HEK293 (cell line): ENCODE measurements at regions not wholly inside any gene's neighbourhood (a gene's known extent, or its start where the extent isn't known, plus 50 kb on each side); places are given as distances from the start of the nearest gene placed in this dataset.

ENCODE experiments used
- CTCF ChIA-PET: fragments of 350-600 bp; formaldehyde crosslinking; extraction: SDS; loops from one replicate; lab custom pipeline; 2021; ENCODE audit warnings: antibody characterized with exemption; lab: Yijun Ruan, JAX
- POLR2A ChIA-PET: fragments of 300-600 bp; formaldehyde crosslinking; extraction: SDS; loops from one replicate; lab custom pipeline; 2020; ENCODE audit warnings: antibody characterized with exemption, inconsistent platforms; lab: Yijun Ruan, JAX
- H3K27ac ChIP-seq: fragments of 200-500 bp; sonication (Bioruptor generic); 2 replicates; pipeline ENCODE4 v1.5.1; 2014; ENCODE audit warnings: low read depth, low read length, control low read depth, inconsistent platforms; ENCODE audit errors: extremely low read depth
- H3K36me3 ChIP-seq, 2 experiments: fragments of 200-500 bp in 1 of 2; sonication (Bioruptor generic) in 1 of 2; 1 replicate in 1 of 2; 2 replicates in 1 of 2; pipeline ENCODE4 v1.5.1; 2014 to 2017; ENCODE audit warnings: inconsistent platforms in 2 of 2, low read length in 2 of 2; ENCODE audit not compliant: control insufficient read depth in 2 of 2, insufficient read depth in 1 of 2
- H3K4me1 ChIP-seq: fragments of 200-500 bp; sonication (Bioruptor generic); 2 replicates; pipeline ENCODE4 v1.5.1; 2014; ENCODE audit warnings: mild to moderate bottlenecking, low read length, inconsistent platforms; ENCODE audit not compliant: control insufficient read depth, insufficient read depth
- H3K4me3 ChIP-seq: 2 replicates; pipeline ENCODE4 v1.5.1; 2011; ENCODE audit warnings: low read depth, mild to moderate bottlenecking, control low read depth, low read length, moderate library complexity
- H3K9me3 ChIP-seq: fragments of 200-500 bp; sonication (Bioruptor generic); 2 replicates; pipeline ENCODE4 v1.5.1; 2014; ENCODE audit warnings: low read depth, low read length, inconsistent platforms; ENCODE audit not compliant: control insufficient read depth, insufficient read depth
- ATF2 ChIP-seq: fragments of 450-650 bp; formaldehyde crosslinking; IDR thresholded peaks from 2 replicates; pipeline ENCODE4 v1.5.1; 2016; ENCODE audit warnings: missing biosample characterization, missing genetic modification characterization, low read depth
- EGR2 ChIP-seq: fragments of 450-650 bp; formaldehyde crosslinking; IDR thresholded peaks from 2 replicates; pipeline ENCODE4 v1.5.1; 2016; ENCODE audit warnings: low read depth, missing biosample characterization, missing genetic modification characterization
- KLF9 ChIP-seq: fragments of 450-650 bp; formaldehyde crosslinking; IDR thresholded peaks from 2 replicates; pipeline ENCODE4 v1.5.1; 2016; ENCODE audit warnings: missing biosample characterization, missing genetic modification characterization, low read depth
- SP7 ChIP-seq: fragments of 450-650 bp; formaldehyde crosslinking; IDR thresholded peaks from 2 replicates; pipeline ENCODE4 v1.5.1; 2016; ENCODE audit warnings: missing biosample characterization, missing genetic modification characterization
- TCF7L2 ChIP-seq: IDR thresholded peaks from 2 replicates; pipeline ENCODE4 v1.6.1; 2011; ENCODE audit warnings: low read depth, mild to moderate bottlenecking, inconsistent platforms, low read length, moderate library complexity, borderline replicate concordance
- WT1 ChIP-seq: fragments of 450-650 bp; formaldehyde crosslinking; IDR thresholded peaks from 2 replicates; pipeline ENCODE4 v1.5.1; 2016; ENCODE audit warnings: missing biosample characterization, missing genetic modification characterization
- ZBTB17 ChIP-seq: fragments of 450-650 bp; formaldehyde crosslinking; IDR thresholded peaks from 2 replicates; pipeline ENCODE4 v1.5.1; 2016; ENCODE audit warnings: missing biosample characterization, missing genetic modification characterization
- ZNF112 ChIP-seq: fragments of 450-650 bp; formaldehyde crosslinking; IDR thresholded peaks from 2 replicates; pipeline ENCODE4 v1.5.0; 2017; ENCODE audit warnings: missing biosample characterization, missing genetic modification characterization
- ZNF157 ChIP-seq: fragments of 450-650 bp; formaldehyde crosslinking; IDR thresholded peaks from 2 replicates; pipeline ENCODE4 v1.5.1; 2016; ENCODE audit warnings: missing biosample characterization, missing genetic modification characterization
- ZNF24 ChIP-seq: fragments of 450-650 bp; formaldehyde crosslinking; IDR thresholded peaks from 2 replicates; pipeline ENCODE4 v1.5.1; 2016; ENCODE audit warnings: missing biosample characterization, missing genetic modification characterization
- ZNF302 ChIP-seq: fragments of 450-650 bp; formaldehyde crosslinking; IDR thresholded peaks from 2 replicates; pipeline ENCODE4 v1.5.1; 2016; ENCODE audit warnings: missing biosample characterization, missing genetic modification characterization, low read depth
- ZNF335 ChIP-seq: fragments of 450-650 bp; formaldehyde crosslinking; conservative IDR thresholded peaks from 2 replicates; pipeline ENCODE4 v1.5.1; 2016; ENCODE audit warnings: missing biosample characterization, missing genetic modification characterization
- ZNF391 ChIP-seq: fragments of 450-650 bp; formaldehyde crosslinking; IDR thresholded peaks from 2 replicates; pipeline ENCODE4 v1.5.1; 2016; ENCODE audit warnings: low read depth, missing biosample characterization, missing genetic modification characterization, borderline replicate concordance
- ZNF48 ChIP-seq: fragments of 450-650 bp; formaldehyde crosslinking; IDR thresholded peaks from 2 replicates; pipeline ENCODE4 v1.5.1; 2016; ENCODE audit warnings: missing biosample characterization, missing genetic modification characterization
- ZNF548 ChIP-seq: fragments of 450-650 bp; formaldehyde crosslinking; IDR thresholded peaks from 2 replicates; pipeline ENCODE4 v1.5.1; 2016; ENCODE audit warnings: missing biosample characterization, missing genetic modification characterization
- ZNF621 ChIP-seq: fragments of 450-650 bp; formaldehyde crosslinking; IDR thresholded peaks from 2 replicates; pipeline ENCODE4 v1.5.1; 2017; ENCODE audit warnings: missing biosample characterization, missing genetic modification characterization
- ZNF629 ChIP-seq: fragments of 450-650 bp; formaldehyde crosslinking; IDR thresholded peaks from 2 replicates; pipeline ENCODE4 v1.5.1; 2017; ENCODE audit warnings: missing biosample characterization, missing genetic modification characterization
- ZNF670 ChIP-seq: fragments of 450-650 bp; formaldehyde crosslinking; IDR thresholded peaks from 2 replicates; pipeline ENCODE4 v1.5.1; 2016; ENCODE audit warnings: missing biosample characterization, missing genetic modification characterization, low read depth
- ZNF843 ChIP-seq: fragments of 450-650 bp; formaldehyde crosslinking; IDR thresholded peaks from 2 replicates; pipeline ENCODE4 v1.5.1; 2016; ENCODE audit warnings: missing biosample characterization, missing genetic modification characterization
- TF ChIP-seq, protein P1 (sequence below): fragments of 450-650 bp; formaldehyde crosslinking; IDR thresholded peaks from 2 replicates; pipeline ENCODE4 v1.5.1; 2016; ENCODE audit warnings: missing biosample characterization, missing genetic modification characterization
- TF ChIP-seq, protein P2 (sequence below): fragments of 450-650 bp; formaldehyde crosslinking; IDR thresholded peaks from 2 replicates; pipeline ENCODE4 v1.5.1; 2016; ENCODE audit warnings: missing biosample characterization, missing genetic modification characterization
- TF ChIP-seq, protein P3 (sequence below): fragments of 450-650 bp; formaldehyde crosslinking; optimal IDR thresholded peaks from 2 replicates; pipeline ENCODE3; 2016; ENCODE audit warnings: missing biosample characterization, mild to moderate bottlenecking, missing genetic modification characterization

DNA sequence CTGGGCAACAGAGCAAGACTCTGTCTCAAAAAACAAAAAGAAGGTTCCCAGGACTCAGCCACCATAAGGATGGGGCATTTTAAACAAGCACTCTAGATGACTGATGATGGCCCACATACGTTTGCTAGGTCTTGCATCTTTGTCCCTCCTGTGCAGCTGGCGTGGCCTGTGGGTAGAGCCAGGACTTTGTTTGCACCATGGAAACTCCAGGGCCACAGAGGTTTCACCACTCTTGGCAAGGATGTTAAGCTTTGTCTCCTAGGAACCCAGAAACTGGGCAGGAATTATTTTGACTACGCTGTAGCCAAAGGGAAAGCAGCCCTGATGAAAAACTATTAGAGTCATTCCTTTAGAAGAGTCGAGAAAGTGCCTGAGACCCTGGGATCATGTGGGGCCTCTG, 54.1 kb upstream of the CALM2 start (continued):
- no peak for TF ChIP-seq ZNF112 (tag by site-specific recombination)
- no peak for TF ChIP-seq ZBTB17 (tag by site-specific recombination)
- no peak for TF ChIP-seq ZNF548
- TF ChIP-seq ZNF157 (tag by site-specific recombination): no peak
- TF ChIP-seq EGR2 (tag by site-specific recombination): no peak
- TF ChIP-seq, protein P1, sequence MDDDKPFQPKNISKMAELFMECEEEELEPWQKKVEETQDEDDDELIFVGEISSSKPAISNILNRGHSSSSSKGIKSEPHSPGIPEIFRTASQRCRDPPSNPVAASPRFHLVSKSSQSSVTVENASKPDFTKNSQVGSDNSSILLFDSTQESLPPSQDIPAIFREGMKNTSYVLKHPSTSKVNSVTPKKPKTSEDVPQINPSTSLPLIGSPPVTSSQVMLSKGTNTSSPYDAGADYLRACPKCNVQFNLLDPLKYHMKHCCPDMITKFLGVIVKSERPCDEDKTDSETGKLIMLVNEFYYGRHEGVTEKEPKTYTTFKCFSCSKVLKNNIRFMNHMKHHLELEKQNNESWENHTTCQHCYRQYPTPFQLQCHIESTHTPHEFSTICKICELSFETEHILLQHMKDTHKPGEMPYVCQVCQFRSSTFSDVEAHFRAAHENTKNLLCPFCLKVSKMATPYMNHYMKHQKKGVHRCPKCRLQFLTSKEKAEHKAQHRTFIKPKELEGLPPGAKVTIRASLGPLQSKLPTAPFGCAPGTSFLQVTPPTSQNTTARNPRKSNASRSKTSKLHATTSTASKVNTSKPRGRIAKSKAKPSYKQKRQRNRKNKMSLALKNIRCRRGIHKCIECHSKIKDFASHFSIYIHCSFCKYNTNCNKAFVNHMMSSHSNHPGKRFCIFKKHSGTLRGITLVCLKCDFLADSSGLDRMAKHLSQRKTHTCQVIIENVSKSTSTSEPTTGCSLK (tag by site-specific recombination): no peak
- TF ChIP-seq KLF9 (tag by site-specific recombination): no peak
- no peak for TF ChIP-seq ZNF302 (tag by site-specific recombination)

GRCh38 chr2:47227532-47228279, 51.4 kb upstream of the CALM2 start:
- POLR2A ChIA-PET: interaction anchor here (1.4 to 1.6 kb wide), 2 partner anchors 9 to 53 kb away, joined by 5 to 9 read pairs; no protein-coding TSS in a partner anchor
- Histone ChIP-seq H3K9me3 (no peaks in the 10 kb centered on the region), H3K4me1 (peaks cover 36% of the 10 kb centered on the region), H3K4me3 (no peak overlapping the region), H3K36me3 (no peaks in the 10 kb centered on the region), H3K27ac (0 out of 2 replicates have a peak overlapping the region, but pooled peaks have one; percentile 1)
- TF ChIP-seq WT1 (tag by site-specific recombination) (peak; percentile 38; the same call in 1 of the 2 replicates), SP7 (tag by site-specific recombination) (peak; percentile 71), ZNF670 (no peak)
- CTCF ChIA-PET: interaction anchor here (0.6 to 3.1 kb wide), 6 partner anchors 13 to 255 kb away, joined by 3 to 10 read pairs (median 3); no protein-coding TSS in a partner anchor

DNA sequence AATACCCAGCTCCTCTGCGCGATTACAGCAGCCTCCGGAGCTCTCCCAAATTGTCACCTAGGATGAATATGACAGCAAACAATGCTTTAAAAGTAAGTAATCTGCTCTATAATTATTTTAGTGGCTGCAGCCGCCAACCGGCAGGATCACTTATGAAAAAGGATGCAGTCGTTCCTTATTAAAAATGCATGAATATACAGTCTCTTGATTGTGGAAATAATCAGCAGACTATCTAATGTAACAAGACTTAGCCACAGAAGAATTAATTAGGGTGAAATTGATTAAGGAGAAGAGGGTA, 50.6 kb upstream of the CALM2 start:
- H3K4me3 ChIP-seq: no peak overlapping the region
- peak overlapping the region; percentile 71; the same call in 1 of the 2 replicates for H3K27ac ChIP-seq
- POLR2A ChIA-PET: interaction anchor here (1.6 kb wide), 1 partner anchor 10 kb away, joined by 9 read pairs; no protein-coding TSS in a partner anchor
- peaks cover 31% of the 10 kb centered on the region for H3K4me1 ChIP-seq
- no peaks in the 10 kb centered on the region for H3K9me3 ChIP-seq
- no peaks in the 10 kb centered on the region for H3K36me3 ChIP-seq
- CTCF ChIA-PET: interaction anchor here (0.9 to 3.1 kb wide), 3 partner anchors 12 to 96 kb away, joined by 3 to 10 read pairs (median 7); no protein-coding TSS in a partner anchor
- TF ChIP-seq ZNF843 (tag by site-specific recombination) (no peak), WT1 (tag by site-specific recombination) (0 out of 2 replicates have a peak, but pooled peaks have one; percentile 91), ATF2 (tag by site-specific recombination) (no peak), ZNF621 (tag by site-specific recombination) (no peak), ZNF335 (no peak), ZNF391 (tag by site-specific recombination) (no peak), TCF7L2 (no peak), ZNF629 (tag by site-specific recombination) (no peak), ZNF24 (tag by site-specific recombination) (0 out of 2 replicates have a peak, but pooled peaks have one; percentile 1), ZNF48 (tag by site-specific recombination) (no peak)
- TF ChIP-seq, protein P2, sequence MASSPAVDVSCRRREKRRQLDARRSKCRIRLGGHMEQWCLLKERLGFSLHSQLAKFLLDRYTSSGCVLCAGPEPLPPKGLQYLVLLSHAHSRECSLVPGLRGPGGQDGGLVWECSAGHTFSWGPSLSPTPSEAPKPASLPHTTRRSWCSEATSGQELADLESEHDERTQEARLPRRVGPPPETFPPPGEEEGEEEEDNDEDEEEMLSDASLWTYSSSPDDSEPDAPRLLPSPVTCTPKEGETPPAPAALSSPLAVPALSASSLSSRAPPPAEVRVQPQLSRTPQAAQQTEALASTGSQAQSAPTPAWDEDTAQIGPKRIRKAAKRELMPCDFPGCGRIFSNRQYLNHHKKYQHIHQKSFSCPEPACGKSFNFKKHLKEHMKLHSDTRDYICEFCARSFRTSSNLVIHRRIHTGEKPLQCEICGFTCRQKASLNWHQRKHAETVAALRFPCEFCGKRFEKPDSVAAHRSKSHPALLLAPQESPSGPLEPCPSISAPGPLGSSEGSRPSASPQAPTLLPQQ: 0 out of 2 replicates have a peak, but pooled peaks have one; percentile 26
- TF ChIP-seq, protein P3, sequence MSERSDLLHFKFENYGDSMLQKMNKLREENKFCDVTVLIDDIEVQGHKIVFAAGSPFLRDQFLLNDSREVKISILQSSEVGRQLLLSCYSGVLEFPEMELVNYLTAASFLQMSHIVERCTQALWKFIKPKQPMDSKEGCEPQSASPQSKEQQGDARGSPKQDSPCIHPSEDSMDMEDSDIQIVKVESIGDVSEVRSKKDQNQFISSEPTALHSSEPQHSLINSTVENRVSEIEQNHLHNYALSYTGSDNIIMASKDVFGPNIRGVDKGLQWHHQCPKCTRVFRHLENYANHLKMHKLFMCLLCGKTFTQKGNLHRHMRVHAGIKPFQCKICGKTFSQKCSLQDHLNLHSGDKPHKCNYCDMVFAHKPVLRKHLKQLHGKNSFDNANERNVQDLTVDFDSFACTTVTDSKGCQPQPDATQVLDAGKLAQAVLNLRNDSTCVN (tag by site-specific recombination): no peak
- TF ChIP-seq, all 188 proteins: peak for 3
